ENCODE measurements at regions not wholly inside any gene's neighbourhood (a gene's known extent, or its start where the extent isn't known, plus 50 kb on each side); places are given as distances from the start of the nearest gene placed in this dataset.

GRCh38 chr2:9095690-9096089 lies 92.2 kb upstream of the MBOAT2 start (continued):
- TF ChIP-seq PLRG1 (conservative IDR thresholded peaks at IDR 0.05), result no peak
- TF ChIP-seq PATZ1 (CRISPR knock-in tag; IDR thresholded peaks at IDR 0.05), result 0 out of 2 replicates have a peak, but pooled peaks have one; percentile 21
- 0 out of 2 replicates have a peak, but pooled peaks have one; percentile 40 for TF ChIP-seq HNRNPL (IDR thresholded peaks at IDR 0.05; ENCODE audit: low read depth, low read length)
- TF ChIP-seq ZNF543 (CRISPR knock-in tag; IDR thresholded peaks at IDR 0.05), result no peak
- TF ChIP-seq ZNF460 (CRISPR knock-in tag; IDR thresholded peaks at IDR 0.05; ENCODE audit: borderline replicate concordance), result no peak
- TF ChIP-seq UBTF (CRISPR knock-in tag; IDR thresholded peaks at IDR 0.05), result 0 out of 2 replicates have a peak, but pooled peaks have one; percentile 27
- TF ChIP-seq SMYD3 (CRISPR knock-in tag; IDR thresholded peaks at IDR 0.05), result no peak
- TF ChIP-seq ZNF335 (CRISPR knock-in tag; IDR thresholded peaks at IDR 0.05), result no peak
- no peak for TF ChIP-seq ZNF383 (CRISPR knock-in tag; IDR thresholded peaks at IDR 0.05; ENCODE audit: borderline replicate concordance)
- peak; percentile 18; the same call in 1 of the 2 replicates for TF ChIP-seq CTCF (CRISPR knock-in tag; IDR thresholded peaks at IDR 0.05)
- TF ChIP-seq JUNB (CRISPR knock-in tag; IDR thresholded peaks at IDR 0.05; ENCODE audit: borderline replicate concordance), result no peak
- no peak for TF ChIP-seq NPAS2 (CRISPR knock-in tag; IDR thresholded peaks at IDR 0.05; ENCODE audit: borderline replicate concordance)
- no peak for TF ChIP-seq SKIL (CRISPR knock-in tag; IDR thresholded peaks at IDR 0.05; ENCODE audit: borderline replicate concordance)
- no peak for TF ChIP-seq ZNF558 (CRISPR knock-in tag; IDR thresholded peaks at IDR 0.05; ENCODE audit: borderline replicate concordance)
- peak; percentile 48 for TF ChIP-seq HNRNPLL (IDR thresholded peaks at IDR 0.05; ENCODE audit: low read depth, low read length, poor library complexity, severe bottlenecking)
- TF ChIP-seq ZFP82 (CRISPR knock-in tag; IDR thresholded peaks at IDR 0.05; ENCODE audit: borderline replicate concordance), result no peak
- no peak for TF ChIP-seq IKZF5 (CRISPR knock-in tag; IDR thresholded peaks at IDR 0.05)

Data from HepG2 (cell line).